Gastroesophageal sphincter (tissue), 4 donors: ENCODE measurements at regions not wholly inside any gene's neighbourhood (a gene's known extent, or its start where the extent isn't known, plus 50 kb on each side); places are given as distances from the start of the nearest gene placed in this dataset.
A peak's percentile ranks its signal among the peaks of the same experiment; 100 is the strongest.

Experiments used
- ATAC-seq: fragments of 150-250 bp; one replicate; pipeline ENCODE4 v1.9.1; 2016; ENCODE audit warnings: mild to moderate bottlenecking, moderate library complexity
- H3K27ac ChIP-seq, 4 donors: fragments of 200-600 bp; sonication (generic) in 3 of 4; 1 replicate in 3 of 4; 2 replicates in 1 of 4; pipeline ENCODE4 v1.5.1; 2016 to 2019
- H3K27me3 ChIP-seq: fragments of 200-600 bp; sonication (generic); one replicate; pipeline ENCODE4 v1.5.1; 2019
- H3K36me3 ChIP-seq, 2 donors: fragments of 200-600 bp; sonication (generic); one replicate each; pipeline ENCODE4 v1.5.1; 2019; ENCODE audit warnings: control low read depth in 1 of 2
- H3K4me1 ChIP-seq, 3 donors: fragments of 200-600 bp; sonication (generic); 1 replicate in 2 of 3; 2 replicates in 1 of 3; pipeline ENCODE4 v1.5.1; 2016 to 2019; ENCODE audit warnings: control low read depth in 2 of 3
- H3K4me3 ChIP-seq, 2 donors: fragments of 200-600 bp; sonication (generic); one replicate each; pipeline ENCODE4 v1.5.1; 2019; ENCODE audit warnings: mild to moderate bottlenecking in 1 of 2, moderate library complexity in 1 of 2
- H3K9me3 ChIP-seq, 3 donors: fragments of 200-600 bp; sonication (generic); one replicate each; pipeline ENCODE4 v1.5.1; 2017 to 2019; ENCODE audit warnings: control low read depth in 2 of 3
- CTCF ChIP-seq, 4 experiments: fragments of 200-600 bp in 2 of 4; fragments of 450-650 bp in 2 of 4; sonication (generic) in 1 of 4; IDR thresholded peaks; one replicate each; pipeline ENCODE4 v1.5.1; 2017 to 2019; ENCODE audit warnings: antibody characterized with exemption in 4 of 4, mild to moderate bottlenecking in 2 of 4, moderate library complexity in 2 of 4
- EP300 ChIP-seq: sonication (generic); formaldehyde crosslinking; IDR thresholded peaks from one replicate; pipeline ENCODE4 v1.6.1; 2017; ENCODE audit warnings: antibody characterized with exemption, mild to moderate bottlenecking
- POLR2A ChIP-seq, 2 donors: fragments of 450-650 bp; IDR thresholded peaks; one replicate each; pipeline ENCODE4 v1.6.1; 2017; ENCODE audit warnings: antibody characterized with exemption in 2 of 2, mild to moderate bottlenecking in 2 of 2, moderate library complexity in 1 of 2
- POLR2AphosphoS5 ChIP-seq: sonication (generic); formaldehyde crosslinking; IDR thresholded peaks from one replicate; pipeline ENCODE4 v1.6.1; 2017; ENCODE audit warnings: antibody characterized with exemption
- WGBS, 2 donors: methylation state at CpG; one replicate each; pipeline ENCODE4 v1.1.5; 2018; ENCODE audit warnings: low coverage in 1 of 2; 5-methylcytosine and 5-hydroxymethylcytosine counted together

GRCh38 chr1:201605385-201606010 lies 66.6 kb downstream of the NAV1 start:
- Histone ChIP-seq H3K4me3 (no peak overlapping the region), H3K27ac (no peak overlapping the region), H3K36me3 (no peaks in the 10 kb centered on the region), H3K4me1 (peaks cover 0 to 35% (median 7%) of the 10 kb centered on the region in 3 donors), H3K9me3 (no peaks in the 10 kb centered on the region), H3K27me3 (no peaks in the 10 kb centered on the region)
- TF ChIP-seq POLR2A (IDR thresholded peaks at IDR 0.05) (no peak), EP300 (no peak), CTCF (IDR thresholded peaks at IDR 0.05) (no peak)
- 38 to 45% methylated on average over 2 to 3 of the region's 3 CpGs for WGBS, 2 donors
- no peak for ATAC-seq

GRCh38 chr1:201606096-201606495 lies 67.2 kb downstream of the NAV1 start:
- Histone ChIP-seq H3K27me3 (no peaks in the 10 kb centered on the region), H3K36me3 (no peaks in the 10 kb centered on the region), H3K4me3 (no peak overlapping the region), H3K4me1 (peaks cover 0 to 35% (median 7%) of the 10 kb centered on the region in 3 donors), H3K9me3 (no peaks in the 10 kb centered on the region), H3K27ac (no peak overlapping the region)
- 74 to 100% methylated on average over 2 to 3 of the region's 3 CpGs for WGBS, 2 donors
- ATAC-seq = no peak
- TF ChIP-seq CTCF (IDR thresholded peaks at IDR 0.05) (no peak), POLR2AphosphoS5 (no peak), POLR2A (IDR thresholded peaks at IDR 0.05) (no peak), EP300 (no peak)

- ATAC-seq = no peak
- Histone ChIP-seq H3K27ac (no peak overlapping the region), H3K36me3 (no peaks in the 10 kb centered on the region), H3K9me3 (no peaks in the 10 kb centered on the region), H3K4me1 (peaks cover 0 to 35% (median 7%) of the 10 kb centered on the region in 3 donors), H3K27me3 (no peaks in the 10 kb centered on the region), H3K4me3 (no peak overlapping the region)
- TF ChIP-seq EP300 = no peak
- TF ChIP-seq POLR2A (IDR thresholded peaks at IDR 0.05) = no peak
- no peak for TF ChIP-seq CTCF (IDR thresholded peaks at IDR 0.05)
- peak; percentile 24 for TF ChIP-seq POLR2AphosphoS5
- 87 to 100% methylated on average over 1 of the region's 1 CpG for WGBS, 2 donors
Observed at GRCh38 chr1:201606623-201607022, 67.7 kb downstream of the NAV1 start.

- no peak overlapping the region for H3K4me3 ChIP-seq
- no peaks in the 10 kb centered on the region for H3K27me3 ChIP-seq
- 32 to 93% methylated on average over 2 to 4 of the region's 11 CpGs for WGBS, 2 donors
- no peak overlapping the region for H3K27ac ChIP-seq
- no peaks in the 10 kb centered on the region for H3K36me3 ChIP-seq
- no peaks in the 10 kb centered on the region for H3K9me3 ChIP-seq
- TF ChIP-seq POLR2A (IDR thresholded peaks at IDR 0.05) = no peak
- TF ChIP-seq POLR2AphosphoS5 = no peak
- no peak for TF ChIP-seq EP300
- no peak for TF ChIP-seq CTCF (IDR thresholded peaks at IDR 0.05)
- no peak for ATAC-seq
- peaks cover 0 to 21% (median 4%) of the 10 kb centered on the region in 3 donors for H3K4me1 ChIP-seq
Observed at GRCh38 chr1:201608635-201609395, 69.9 kb downstream of the NAV1 start.
